ENCODE measurements at regions not wholly inside any gene's neighbourhood (a gene's known extent, or its start where the extent isn't known, plus 50 kb on each side); places are given as distances from the start of the nearest gene placed in this dataset.

- DNase-seq (ENCODE audit: low read depth, low spot score) (no peak), FAIRE-seq (no peak)
- dilution Hi-C loops (cut with MboI; ENCODE audit: extremely low pct_ligation_motif_present, low sequenced_read_pairs) (no loop called here), intact Hi-C loops (cut with micrococcal nuclease) (no loop called here)
- Histone ChIP-seq H2AFZ (ENCODE audit: low read depth, low read length) (no peak overlapping the region), H3K9ac (replicated peaks; ENCODE audit: extremely low read depth, insufficient read depth, low read length) (no peak overlapping the region), H3K9me1 (replicated peaks; ENCODE audit: control insufficient read depth, extremely low read depth, insufficient read depth, low read length) (no peaks in the 10 kb centered on the region), H3K27ac (ENCODE audit: insufficient read depth, low read depth, low read length) (no peak overlapping the region), H4K20me1 (replicated peaks; ENCODE audit: control insufficient read depth, extremely low read depth, insufficient read depth, low read length) (no peaks in the 10 kb centered on the region), H3K4me1 (ENCODE audit: control insufficient read depth, extremely low read depth, insufficient read depth, low read length) (no peaks in the 10 kb centered on the region), H3K4me2 (ENCODE audit: insufficient read depth, low read length) (no peak overlapping the region), H3K4me3 (replicated peaks in 1 of 3; ENCODE audit: insufficient read depth in 1 of 3, low read depth in 1 of 3, low read length in 3 of 3) (no peak overlapping the region), H3K9me3 (replicated peaks; ENCODE audit: control insufficient read depth, insufficient read depth, low read length) (no peaks in the 10 kb centered on the region), H3K79me2 (ENCODE audit: control insufficient read depth, insufficient read depth, low read length) (no peaks in the 10 kb centered on the region), H3K27me3 (ENCODE audit: control insufficient read depth in 2 of 2, insufficient read depth in 2 of 2, low read length in 2 of 2) (no peaks in the 10 kb centered on the region), H3K36me3 (ENCODE audit: control insufficient read depth in 2 of 2, extremely low read depth in 1 of 2, insufficient read depth in 2 of 2, low read length in 2 of 2) (no peaks in the 10 kb centered on the region)
- no TSS peak for BruUV-seq (replicated peaks)
- ChIA-PET CTCF (no interaction called here), POLR2A (interaction anchor here (0.5 kb wide), 1 partner anchor 142 kb away, joined by 3 read pairs; no protein-coding TSS in a partner anchor)
- TF ChIP-seq MAX (IDR thresholded peaks at IDR 0.05; ENCODE audit: insufficient read depth, insufficient read length) (no peak), CTCF (IDR thresholded peaks at IDR 0.05; ENCODE audit: extremely low read depth in 1 of 2, insufficient read depth in 1 of 2, low read depth in 1 of 2, low read length in 2 of 2) (no peak), JUN (IDR thresholded peaks at IDR 0.05; ENCODE audit: borderline replicate concordance, insufficient read depth, insufficient read length, low read depth) (no peak), EZH2 (IDR thresholded peaks at IDR 0.05; ENCODE audit: borderline replicate concordance, low read depth, low read length, severe bottlenecking) (no peak), GATA2 (IDR thresholded peaks at IDR 0.05; ENCODE audit: insufficient read depth, insufficient read length, low read depth, low read length) (no peak), POLR2A (IDR thresholded peaks at IDR 0.05; ENCODE audit: low read depth, low read length) (no peak), MYC (IDR thresholded peaks at IDR 0.05; ENCODE audit: low read depth, low read length) (no peak), POLR2AphosphoS5 (IDR thresholded peaks at IDR 0.05; ENCODE audit: insufficient read depth, low read depth, low read length) (no peak), FOS (IDR thresholded peaks at IDR 0.05; ENCODE audit: borderline replicate concordance, insufficient read depth, low read length) (no peak)
Measured at GRCh38 chr9:79977510-79978197, 405.9 kb downstream of the TLE4 start.
